GM19452 (cell line): ENCODE measurements at regions not wholly inside any gene's neighbourhood (a gene's known extent, or its start where the extent isn't known, plus 50 kb on each side); places are given as distances from the start of the nearest gene placed in this dataset.

ENCODE experiments used
- ATAC-seq: cut with Tn5 transposase; IDR thresholded peaks from one replicate; pipeline ENCODE4 v1.9.1; 2021; ENCODE audit not compliant: unreplicated experiment

DNA sequence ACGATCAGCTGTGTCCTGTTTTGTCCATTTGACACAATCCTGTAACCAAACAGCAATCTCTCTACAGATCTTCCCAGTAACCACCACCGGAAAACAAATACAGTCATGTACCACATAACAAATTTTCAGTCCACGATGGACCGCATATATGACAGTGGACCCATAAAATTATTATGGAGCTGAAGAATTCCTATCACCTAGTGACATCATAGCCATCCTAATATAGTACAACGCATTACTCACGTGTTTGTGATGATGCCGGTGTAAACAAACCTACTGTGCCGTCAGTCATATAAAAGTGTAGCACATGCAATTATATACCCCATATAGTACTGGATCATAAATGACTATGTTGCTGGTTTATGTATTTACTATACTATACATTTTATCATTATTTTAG, 133.7 kb upstream of the EDNRA start:
- no peak for ATAC-seq

GRCh38 chr4:147349193-147349592, 131.7 kb upstream of the EDNRA start:
- no peak for ATAC-seq

DNA sequence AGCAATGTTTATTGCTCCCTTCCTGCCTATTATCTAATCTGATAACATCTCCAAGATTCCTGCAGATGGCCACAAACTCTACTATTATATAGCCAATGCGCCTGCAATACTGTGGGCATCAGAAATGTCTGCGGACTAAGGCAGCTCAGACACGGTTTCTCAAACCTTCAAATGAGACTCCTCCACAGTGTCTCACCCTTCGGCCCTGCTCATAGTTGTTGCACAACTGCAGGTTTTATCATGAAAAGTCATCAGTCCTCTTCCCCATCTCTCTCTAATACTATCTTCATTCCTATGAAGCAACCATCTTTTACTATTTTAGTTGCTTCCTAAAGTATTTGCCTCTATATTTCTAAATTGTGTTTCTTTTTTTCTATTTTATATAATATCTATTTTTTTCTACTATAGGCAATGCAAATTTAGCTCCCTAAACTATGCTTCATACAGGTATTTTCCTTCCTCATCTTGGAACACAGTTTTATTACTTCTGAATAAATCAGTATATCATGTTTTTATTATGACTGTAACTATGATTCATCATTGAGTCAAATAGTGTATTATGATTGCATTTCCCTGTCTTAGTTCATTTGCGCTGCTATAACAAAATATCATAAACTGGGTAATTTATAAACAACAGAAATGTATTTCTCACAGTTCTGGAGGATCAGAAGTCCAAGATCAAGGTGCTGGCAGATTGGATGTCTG, 129.7 kb upstream of the EDNRA start:
- no peak for ATAC-seq

- no peak for ATAC-seq
Observed at GRCh38 chr4:147354237-147354636, 126.7 kb upstream of the EDNRA start.

- ATAC-seq = no peak
Observed at GRCh38 chr4:147355032-147355656, 125.8 kb upstream of the EDNRA start.

- ATAC-seq = no peak
Observed at GRCh38 chr4:147355847-147356246, 125.0 kb upstream of the EDNRA start.

GRCh38 chr4:147360301-147360700, 120.6 kb upstream of the EDNRA start:
- ATAC-seq = no peak

- ATAC-seq = no peak
Observed at GRCh38 chr4:147361726-147362125, 119.2 kb upstream of the EDNRA start.

DNA sequence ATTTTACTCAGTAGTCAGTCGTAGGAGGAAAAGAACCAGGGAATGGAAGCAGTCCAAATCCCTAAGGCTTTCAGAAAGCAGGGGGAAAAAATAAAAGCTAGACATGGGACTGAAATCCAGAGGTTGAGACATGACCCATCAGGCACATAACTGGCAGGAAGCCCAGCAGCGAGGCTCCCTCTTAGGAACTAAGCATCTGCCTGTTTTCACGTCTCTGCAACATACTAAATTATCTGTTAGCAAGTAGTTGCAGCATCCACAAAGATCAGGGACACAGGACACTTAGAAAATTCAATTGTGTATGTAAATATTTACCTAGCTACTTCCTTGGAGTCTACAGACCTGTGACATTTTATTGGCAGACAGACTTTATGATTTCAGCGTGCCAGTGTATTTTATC, 118.0 kb upstream of the EDNRA start:
- no peak for ATAC-seq

DNA sequence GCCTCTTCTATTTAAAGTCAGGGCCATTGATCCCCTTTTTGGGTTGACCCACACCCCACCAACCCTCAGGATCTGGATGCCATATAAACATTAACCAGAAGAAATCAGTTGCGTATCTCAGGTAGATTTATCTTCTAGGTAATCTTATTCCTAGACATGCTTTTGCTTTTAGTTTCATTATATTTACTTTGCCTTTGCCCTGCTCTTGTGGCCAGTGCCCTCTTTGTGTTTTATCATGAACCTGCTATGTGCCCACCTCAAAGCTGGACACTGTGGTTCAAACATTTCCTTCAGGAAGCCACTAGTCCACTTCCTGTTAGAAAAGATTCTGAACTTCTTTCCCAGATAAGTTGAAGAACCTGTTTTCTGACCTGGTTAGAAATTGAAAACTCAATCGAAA, 117.4 kb upstream of the EDNRA start:
- ATAC-seq = no peak

DNA sequence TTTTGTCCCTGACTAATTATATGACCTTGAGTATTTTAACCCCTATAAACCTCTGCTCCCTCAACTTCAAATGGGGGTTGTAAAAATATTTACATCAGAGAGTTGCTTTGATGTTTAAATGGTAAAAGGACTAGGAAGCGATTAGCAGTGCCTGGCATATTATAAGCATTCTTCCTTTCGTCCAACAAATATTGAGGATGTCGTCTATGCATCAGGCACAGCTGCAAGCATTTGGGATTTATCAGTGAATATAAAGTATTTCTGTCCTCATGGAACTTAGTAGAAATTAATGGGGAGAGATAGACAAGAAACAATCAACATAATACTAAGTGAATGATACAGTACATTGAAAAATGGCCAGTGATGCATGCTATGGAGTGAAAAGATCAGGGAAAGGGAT, 115.5 kb upstream of the EDNRA start:
- no peak for ATAC-seq

DNA sequence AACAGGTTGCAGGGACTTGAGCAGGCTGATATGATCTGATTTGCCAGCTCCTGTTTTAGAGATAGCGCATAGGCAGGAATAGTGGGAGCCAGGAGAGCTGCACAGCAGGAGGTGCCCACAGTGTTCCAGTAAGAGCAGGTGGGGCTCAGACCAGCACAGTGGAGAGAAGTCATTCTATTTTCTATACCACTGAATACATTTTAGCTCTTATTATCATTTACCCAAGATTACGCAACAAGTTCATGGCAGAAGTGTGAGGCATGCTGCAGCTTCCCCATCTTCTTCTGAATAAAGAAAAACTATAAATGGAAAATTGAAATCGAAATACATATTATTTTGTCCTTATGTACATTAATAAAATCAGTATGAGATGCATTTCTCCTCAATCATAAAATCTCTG, 114.7 kb upstream of the EDNRA start:
- no peak for ATAC-seq

GRCh38 chr4:147367891-147368290, 113.0 kb upstream of the EDNRA start:
- ATAC-seq = no peak

- no peak for ATAC-seq
Observed at GRCh38 chr4:147368948-147369347, 111.9 kb upstream of the EDNRA start.

DNA sequence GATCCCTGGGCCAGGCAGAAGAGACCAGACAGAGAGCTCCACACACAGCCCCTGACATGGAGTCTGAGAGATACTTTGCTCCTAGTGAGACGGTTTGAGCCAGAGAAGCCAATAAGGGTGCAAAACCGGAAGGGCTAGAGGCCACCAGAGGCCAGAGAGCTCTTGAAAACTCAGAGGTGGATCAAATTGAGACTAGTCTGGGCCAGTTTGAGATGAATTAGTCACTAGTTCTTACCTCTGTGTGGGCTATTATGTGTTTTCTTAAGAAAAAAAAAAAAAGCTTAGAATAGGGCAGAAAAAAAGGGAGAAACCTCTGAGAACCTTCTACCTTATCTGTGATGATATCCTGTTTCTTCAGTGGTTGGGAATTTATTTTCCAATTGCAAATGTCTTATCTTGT, 110.4 kb upstream of the EDNRA start:
- ATAC-seq = no peak

GRCh38 chr4:147370881-147371280, 110.0 kb upstream of the EDNRA start:
- no peak for ATAC-seq

DNA sequence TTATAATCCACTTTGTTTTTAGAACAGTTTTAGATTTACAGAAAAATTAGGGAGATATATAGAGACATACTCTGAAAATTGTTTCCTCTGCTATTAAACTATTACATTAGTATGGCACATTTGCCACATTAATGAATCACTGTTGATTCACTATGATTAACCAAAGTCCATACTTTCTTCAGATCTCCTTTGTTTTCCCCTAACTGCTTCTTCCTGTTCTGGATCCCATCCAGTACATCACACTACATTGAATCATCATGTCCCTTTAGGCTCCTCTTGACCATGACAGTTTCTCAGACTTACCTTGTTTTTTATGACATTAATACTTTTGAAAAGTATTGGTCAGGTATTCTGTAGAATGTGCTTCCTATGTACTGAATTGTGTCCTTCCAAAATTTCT, 109.2 kb upstream of the EDNRA start:
- no peak for ATAC-seq

GRCh38 chr4:147378780-147379179, 102.1 kb upstream of the EDNRA start:
- no peak for ATAC-seq

DNA sequence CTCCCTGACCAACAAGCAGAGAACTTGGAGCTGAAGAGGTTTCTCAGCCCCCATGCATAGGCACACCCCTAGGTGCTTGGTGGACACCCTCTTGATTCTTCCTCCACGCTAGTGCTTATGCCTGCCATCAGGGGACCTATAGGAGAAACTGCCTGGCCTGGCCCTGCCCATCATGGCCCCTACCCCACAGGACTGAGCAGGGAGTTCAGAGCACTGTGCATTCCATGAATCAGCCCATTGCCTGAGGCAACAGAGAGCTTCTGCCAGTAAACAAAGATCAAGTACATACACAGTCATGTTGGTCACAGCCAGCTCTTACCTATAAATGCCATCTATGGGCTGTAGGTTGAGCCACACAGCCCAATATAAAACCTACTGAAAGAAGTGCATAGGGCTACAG, 99.1 kb upstream of the EDNRA start:
- no peak for ATAC-seq

DNA sequence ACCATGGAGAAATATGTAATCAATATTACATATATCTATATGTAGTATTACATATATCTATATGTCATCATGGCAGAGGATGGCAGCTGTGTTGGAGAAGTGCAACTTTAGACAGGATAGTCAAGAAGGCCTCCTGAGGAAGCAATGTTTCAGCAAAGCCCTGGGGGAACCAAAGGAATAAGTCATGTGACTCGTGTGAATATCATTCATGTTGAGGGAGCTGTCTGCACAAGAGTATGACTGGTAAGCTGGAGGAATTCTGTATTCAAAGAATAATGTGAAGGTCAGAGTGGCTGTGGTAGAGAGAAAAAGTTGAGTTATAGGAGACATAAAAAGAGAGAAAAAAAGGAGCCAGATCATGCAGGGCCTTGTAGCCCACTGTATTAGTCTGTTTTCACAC, 92.9 kb upstream of the EDNRA start:
- no peak for ATAC-seq

DNA sequence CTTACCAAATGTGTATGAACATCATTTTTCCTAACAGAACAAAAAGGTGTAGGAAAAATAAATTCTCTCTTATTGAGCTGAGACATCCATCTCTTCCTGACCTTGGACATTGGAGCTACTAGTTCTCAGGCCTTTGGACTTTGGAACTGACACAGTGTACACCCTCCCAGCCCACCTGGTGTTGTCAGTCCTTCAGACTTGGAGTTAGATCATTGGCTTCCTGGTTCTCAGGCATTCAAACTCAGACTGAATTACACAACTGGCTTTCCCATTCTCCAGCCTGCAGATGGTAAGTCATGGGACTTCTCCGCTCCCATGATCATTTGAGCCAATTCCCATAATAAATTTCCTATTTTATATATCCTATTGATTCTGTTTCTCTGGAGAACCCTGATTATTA, 84.8 kb upstream of the EDNRA start:
- no peak for ATAC-seq

- ATAC-seq = no peak
Observed at GRCh38 chr4:147398556-147398955, 82.3 kb upstream of the EDNRA start.

DNA sequence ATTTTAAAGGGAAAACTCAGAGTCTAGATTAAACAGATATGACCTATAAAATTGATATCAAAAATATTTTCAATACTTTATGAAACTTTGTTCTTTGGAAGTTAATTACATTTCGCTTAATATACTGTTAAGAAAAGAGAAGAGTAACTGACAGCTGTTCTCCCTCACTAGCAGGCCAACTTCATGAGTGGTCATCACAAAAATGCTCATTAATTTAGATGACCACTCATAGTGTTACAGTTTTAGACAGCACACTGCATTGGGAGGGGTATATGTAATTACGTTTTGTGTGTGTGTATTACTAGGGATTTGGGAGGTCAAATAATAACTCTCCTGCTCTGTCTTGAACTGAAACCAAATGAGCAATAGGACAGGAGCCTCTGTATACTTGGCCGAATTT, 80.2 kb upstream of the EDNRA start:
- ATAC-seq = no peak
